Nucleus accumbens (tissue), 56 donors: ENCODE measurements at regions not wholly inside any gene's neighbourhood (a gene's known extent, or its start where the extent isn't known, plus 50 kb on each side); places are given as distances from the start of the nearest gene placed in this dataset.

Source experiments
- DNase-seq, 56 donors: peaks; one replicate each; lab custom pipeline; 2025; lab: John Stamatoyannopoulos, UW

GRCh38 chr1:239675735-239676134 is 289.4 kb downstream of the CHRM3 start:
- no peak for DNase-seq

- no peak for DNase-seq
Observed at GRCh38 chr1:239676522-239677273, 290.3 kb downstream of the CHRM3 start.

- no peak for DNase-seq
Observed at GRCh38 chr1:239677362-239677761, 291.0 kb downstream of the CHRM3 start.

- no peak for DNase-seq
Observed at GRCh38 chr1:239678181-239678580, 291.8 kb downstream of the CHRM3 start.

GRCh38 chr1:239682046-239682445 is 295.7 kb downstream of the CHRM3 start:
- no peak for DNase-seq

GRCh38 chr1:239682960-239683359 is 296.6 kb downstream of the CHRM3 start:
- no peak for DNase-seq

GRCh38 chr1:239686386-239686785 is 300.0 kb downstream of the CHRM3 start:
- no peak for DNase-seq

- DNase-seq, result no peak
Observed at GRCh38 chr1:239696317-239696716, 309.9 kb downstream of the CHRM3 start.

- DNase-seq, result no peak
Observed at GRCh38 chr1:239700667-239701066, 314.3 kb downstream of the CHRM3 start.

GRCh38 chr1:239703075-239703474 is 316.7 kb downstream of the CHRM3 start:
- DNase-seq, result no peak

- no peak for DNase-seq
Observed at GRCh38 chr1:239706245-239706892, 320.0 kb downstream of the CHRM3 start.

- no peak for DNase-seq
Observed at GRCh38 chr1:239707615-239708014, 321.2 kb downstream of the CHRM3 start.

GRCh38 chr1:239708622-239709021 is 322.3 kb downstream of the CHRM3 start:
- no peak for DNase-seq

GRCh38 chr1:239711768-239712167 is 325.4 kb downstream of the CHRM3 start:
- DNase-seq, result no peak

- DNase-seq, result no peak
Observed at GRCh38 chr1:239717097-239717917, 330.9 kb downstream of the CHRM3 start.

- no peak for DNase-seq
Observed at GRCh38 chr1:239717918-239718184, 331.5 kb downstream of the CHRM3 start.

GRCh38 chr1:239718571-239718970 is 332.2 kb downstream of the CHRM3 start:
- no peak for DNase-seq

- no peak for DNase-seq
Observed at GRCh38 chr1:239718997-239719628, 332.7 kb downstream of the CHRM3 start.

GRCh38 chr1:239719642-239720258 is 333.4 kb downstream of the CHRM3 start:
- no peak for DNase-seq

- no peak for DNase-seq
Observed at GRCh38 chr1:239722035-239722434, 335.7 kb downstream of the CHRM3 start.
